K562 (cell line): ENCODE measurements at regions not wholly inside any gene's neighbourhood (a gene's known extent, or its start where the extent isn't known, plus 50 kb on each side); places are given as distances from the start of the nearest gene placed in this dataset.

Experiments used
- ATF6 ChIP-seq: sonication (generic); formaldehyde crosslinking; IDR thresholded peaks from 2 replicates; pipeline ENCODE4 v1.4.0; 2020; ENCODE audit warnings: mild to moderate bottlenecking, missing genetic modification reagents
- ATF7 ChIP-seq: fragments of 450-650 bp; IDR thresholded peaks from 2 replicates; pipeline ENCODE4 v1.7.1; 2014; ENCODE audit warnings: mild to moderate bottlenecking, moderate library complexity
- CHD4 ChIP-seq: fragments of 200-600 bp; sonication (generic); IDR thresholded peaks from 3 replicates; pipeline ENCODE4 v1.6.1; 2012; ENCODE audit warnings: low read depth, mild to moderate bottlenecking, mixed read lengths, low read length, inconsistent platforms; ENCODE audit not compliant: insufficient read depth, insufficient replicate concordance, poor library complexity, severe bottlenecking
- CREB3L1 ChIP-seq: fragments of 450-650 bp; IDR thresholded peaks from 2 replicates; pipeline ENCODE4 v1.6.1; 2014; ENCODE audit warnings: low read depth, mild to moderate bottlenecking, moderate library complexity, borderline replicate concordance
- DEAF1 ChIP-seq: fragments of 450-650 bp; formaldehyde crosslinking; IDR thresholded peaks from 2 replicates; pipeline ENCODE4 v1.4.0; 2020; ENCODE audit warnings: mild to moderate bottlenecking, moderate library complexity
- E2F1 ChIP-seq: sonication (generic); formaldehyde crosslinking; IDR thresholded peaks from 2 replicates; pipeline ENCODE4 v1.8.1; 2023; ENCODE audit warnings: mild to moderate bottlenecking, missing genetic modification reagents, moderate library complexity
- ERF ChIP-seq: fragments of 450-650 bp; formaldehyde crosslinking; IDR thresholded peaks from 2 replicates; pipeline ENCODE4 v1.4.0; 2020; ENCODE audit warnings: mild to moderate bottlenecking, mixed read lengths
- GATAD2A ChIP-seq: fragments of 450-650 bp; IDR thresholded peaks from 2 replicates; pipeline ENCODE4 v1.6.1; 2017
- GTF2B ChIP-seq: IDR thresholded peaks from 2 replicates; pipeline ENCODE4 v1.6.1; 2011; ENCODE audit not compliant: insufficient read length; ENCODE audit errors: extremely low read depth
- NFIX ChIP-seq: fragments of 250-450 bp; sonication (Bioruptor Pico); IDR thresholded peaks from 2 replicates; pipeline ENCODE4 v1.4.0; 2020; ENCODE audit warnings: low read depth, mild to moderate bottlenecking, moderate library complexity
- NFXL1 ChIP-seq: fragments of 450-650 bp; formaldehyde crosslinking; IDR thresholded peaks from 2 replicates; pipeline ENCODE4 v1.4.0; 2021; ENCODE audit warnings: mild to moderate bottlenecking
- POLR3G ChIP-seq: IDR thresholded peaks from 2 replicates; pipeline ENCODE4 v1.6.1; 2011; ENCODE audit not compliant: insufficient read length, insufficient replicate concordance; ENCODE audit errors: extremely low read depth
- THAP12 ChIP-seq: fragments of 250-450 bp; sonication (Bioruptor Pico); IDR thresholded peaks from 2 replicates; pipeline ENCODE4 v1.9.0; 2021; ENCODE audit warnings: mild to moderate bottlenecking, inconsistent platforms
- ZBTB8A ChIP-seq: fragments of 450-650 bp; IDR thresholded peaks from 2 replicates; pipeline ENCODE4 v1.6.1; 2018; ENCODE audit warnings: mild to moderate bottlenecking, moderate library complexity; ENCODE audit not compliant: partially characterized antibody
- ZFP30 ChIP-seq: fragments of 250-450 bp; sonication (Bioruptor Pico); IDR thresholded peaks from 2 replicates; pipeline ENCODE4 v1.8.0; 2022; ENCODE audit warnings: moderate library complexity, mild to moderate bottlenecking, inconsistent platforms, borderline replicate concordance
- ZFP36 ChIP-seq: fragments of 150-350 bp; IDR thresholded peaks from 2 replicates; pipeline ENCODE4 v1.6.1; 2018; ENCODE audit warnings: low read length, low read depth; ENCODE audit not compliant: partially characterized antibody
- ZNF212 ChIP-seq: fragments of 450-650 bp; formaldehyde crosslinking; IDR thresholded peaks from 2 replicates; pipeline ENCODE4 v1.4.0; 2020; ENCODE audit warnings: mild to moderate bottlenecking
- ZNF408 ChIP-seq: fragments of 250-450 bp; sonication (Bioruptor Pico); IDR thresholded peaks from 2 replicates; pipeline ENCODE4 v1.4.0; 2020; ENCODE audit warnings: low read depth, mild to moderate bottlenecking, moderate library complexity

- TF ChIP-seq ZFP36: no peak
- no peak for TF ChIP-seq E2F1 (CRISPR knock-in tag)
- TF ChIP-seq ZNF408: no peak
- TF ChIP-seq ZBTB8A: no peak
- no peak for TF ChIP-seq GATAD2A
- peak; percentile 85; the same call in 1 of the 2 replicates for TF ChIP-seq ZNF212 (CRISPR knock-in tag)
- no peak for TF ChIP-seq ATF6
- TF ChIP-seq NFIX (CRISPR knock-in tag): no peak
- no peak for TF ChIP-seq CREB3L1
- TF ChIP-seq DEAF1: peak; percentile 44
- no peak for TF ChIP-seq GTF2B
- 0 out of 2 replicates have a peak, but pooled peaks have one; percentile 34 for TF ChIP-seq NFXL1 (CRISPR knock-in tag)
- TF ChIP-seq POLR3G: no peak
- peak; percentile 82; the same call in 1 of the 2 replicates for TF ChIP-seq ERF (CRISPR knock-in tag)
- no peak for TF ChIP-seq CHD4
- TF ChIP-seq ATF7: no peak
- TF ChIP-seq THAP12 (CRISPR knock-in tag): no peak
- TF ChIP-seq ZFP30 (CRISPR knock-in tag): no peak
These were observed 49.7 kb upstream of the GPD1L start (continued) for GRCh38 chr3:32056559-32057290.
